Daoy (cell line): ENCODE measurements at regions not wholly inside any gene's neighbourhood (a gene's known extent, or its start where the extent isn't known, plus 50 kb on each side); places are given as distances from the start of the nearest gene placed in this dataset.
"Not testable (repeated sequence)": the region's sequence is repeated elsewhere in the genome, so short reads cannot be mapped to it uniquely, and the experiment has no call there.

Source experiments
- DNase-seq: peaks from one replicate; pipeline ENCODE4 v3.0.0-alpha.2; 2015; ENCODE audit warnings: low read depth

- no peak for DNase-seq
These were observed 341.8 kb downstream of the ANKRD30A start for GRCh38 chr10:37467246-37467645.

- no peak for DNase-seq
These were observed 331.1 kb downstream of the ANKRD30A start for GRCh38 chr10:37456456-37456855.

DNA sequence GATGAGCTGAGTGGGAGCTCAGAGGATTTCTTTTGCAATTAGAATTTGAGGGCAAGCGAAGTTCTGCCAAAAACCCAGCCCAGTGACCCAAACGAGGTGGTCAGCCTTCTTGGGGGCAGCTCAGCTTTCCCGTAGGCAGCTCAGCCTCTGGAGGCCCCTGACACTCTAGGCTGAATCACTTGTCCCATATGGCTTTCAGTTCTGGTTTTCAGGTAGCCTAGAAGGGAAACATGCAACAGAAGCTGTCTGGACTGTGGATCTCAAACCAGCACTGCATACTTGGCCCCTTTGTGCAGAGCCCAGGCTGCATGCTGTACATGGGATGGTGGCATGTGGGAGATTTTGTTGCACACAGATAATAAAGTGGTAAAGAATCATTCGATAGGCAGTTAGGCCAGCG lies 322.8 kb downstream of the ANKRD30A start:
- DNase-seq: no peak

DNA sequence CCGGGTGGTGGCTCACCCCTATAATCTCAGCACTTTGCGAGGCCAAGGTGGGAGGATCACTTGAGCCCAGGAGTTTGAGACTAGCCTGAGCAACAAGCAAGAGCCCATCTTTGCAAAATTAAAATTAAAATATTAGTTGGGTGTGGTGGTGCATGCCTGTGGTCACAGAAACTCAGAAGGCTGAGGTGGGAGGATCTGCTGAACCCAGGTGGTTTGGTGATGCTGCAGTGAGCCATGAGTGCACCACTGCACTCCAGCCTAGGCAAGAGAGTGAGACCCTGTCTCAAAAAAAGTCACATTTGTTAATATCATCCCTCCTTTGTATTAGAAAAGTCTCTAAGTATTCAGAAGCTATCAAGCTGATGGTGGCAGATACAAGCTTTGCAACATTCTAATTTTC lies 317.5 kb downstream of the ANKRD30A start:
- DNase-seq: no peak

GRCh38 chr10:37441224-37441623 lies 315.8 kb downstream of the ANKRD30A start:
- not testable (repeated sequence) for DNase-seq

DNA sequence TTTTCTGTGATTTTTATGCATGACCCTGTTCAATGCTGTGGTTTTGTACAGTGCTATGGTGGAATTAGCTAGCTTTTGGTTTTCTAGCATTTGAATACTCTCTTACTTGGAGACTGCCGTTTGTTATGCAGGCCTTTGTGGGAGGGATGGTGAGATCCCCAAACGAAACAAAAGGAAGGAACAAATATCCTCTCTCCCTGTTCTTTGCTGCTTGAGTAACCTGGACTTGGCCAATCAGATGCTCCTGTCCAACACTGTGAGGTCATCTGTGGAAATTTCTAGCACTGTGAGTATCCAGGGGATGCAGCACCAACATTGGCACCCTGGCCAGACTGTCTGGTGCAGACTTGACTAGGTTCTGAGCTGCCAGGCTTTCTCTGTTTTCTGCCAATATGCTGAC lies 314.4 kb downstream of the ANKRD30A start:
- no peak for DNase-seq

- no peak for DNase-seq
These were observed 311.0 kb downstream of the ANKRD30A start for GRCh38 chr10:37436357-37436756.

DNA sequence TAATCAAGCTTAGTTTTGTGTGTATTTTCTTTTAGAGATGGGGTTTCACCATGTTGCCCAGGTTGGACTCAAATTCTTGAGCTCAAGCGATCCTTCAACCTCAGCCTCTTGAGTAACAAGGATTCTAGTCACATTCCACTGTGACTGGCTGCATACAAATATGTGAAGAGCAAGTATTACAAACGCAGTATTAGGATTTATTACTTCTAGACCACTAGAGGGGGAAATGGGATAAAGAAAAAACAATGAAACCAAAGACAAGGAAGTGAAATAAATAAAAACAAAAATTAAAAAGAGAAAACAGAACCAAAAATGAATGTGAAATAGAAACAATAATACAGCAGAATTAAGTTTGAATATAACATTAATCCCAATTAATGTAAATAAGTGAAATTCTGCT lies 308.7 kb downstream of the ANKRD30A start:
- no peak for DNase-seq
